ENCODE measurements at regions not wholly inside any gene's neighbourhood (a gene's known extent, or its start where the extent isn't known, plus 50 kb on each side); places are given as distances from the start of the nearest gene placed in this dataset.

- Mint-ChIP-seq H3K27ac (peak overlapping the region; percentile 77), H3K27me3 (peaks cover 67% of the 10 kb centered on the region), H3K4me3 (peak overlapping the region; percentile 52), H3K9me3 (no peaks in the 10 kb centered on the region), H3K4me1 (ENCODE audit: low read depth) (peaks cover 34% of the 10 kb centered on the region), H3K36me3 (ENCODE audit: low read depth) (no peaks in the 10 kb centered on the region)
- DNase-seq, result peak; percentile 49
Measured at GRCh38 chrX:39816871-39817731, 280.7 kb downstream of the BCOR start.

DNA sequence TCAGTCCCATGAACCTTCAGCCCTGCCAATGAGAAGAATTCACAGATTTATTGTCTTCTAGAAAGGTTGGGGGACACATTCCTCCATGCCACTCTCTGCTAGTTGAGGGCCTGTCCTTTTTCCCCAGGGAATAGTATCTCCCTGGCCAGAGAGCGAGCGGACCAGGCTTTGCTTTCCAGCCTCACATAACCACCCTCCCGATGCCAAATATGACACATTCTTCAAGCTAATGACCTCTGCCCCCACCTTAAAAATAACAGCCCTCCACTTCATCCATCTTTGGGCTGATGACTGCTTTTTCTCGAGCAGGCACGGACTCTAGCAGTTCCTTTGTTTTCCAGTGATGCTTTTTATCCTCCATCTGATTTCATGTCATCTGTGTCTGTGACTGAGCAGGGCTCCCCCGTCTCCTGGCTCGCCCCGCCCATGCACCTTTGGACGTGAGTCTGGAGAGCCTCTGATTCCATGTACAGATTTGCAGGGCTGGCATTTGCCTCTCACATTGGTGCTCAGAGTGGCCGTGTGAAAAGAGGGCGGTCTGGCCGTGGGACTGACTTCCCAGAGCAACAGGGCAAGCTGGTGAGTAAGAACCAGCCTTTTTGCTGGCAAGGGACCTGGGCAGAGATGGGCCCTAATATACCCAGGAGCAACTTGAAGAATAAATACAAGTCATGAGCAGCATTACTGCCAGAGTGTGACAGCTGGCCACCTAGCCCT is 279.8 kb downstream of the BCOR start:
- no peak overlapping the region for H3K4me3 Mint-ChIP-seq
- no peaks in the 10 kb centered on the region for H3K36me3 Mint-ChIP-seq (ENCODE audit: low read depth)
- no peak overlapping the region for H3K27ac Mint-ChIP-seq
- peaks cover 34% of the 10 kb centered on the region for H3K4me1 Mint-ChIP-seq (ENCODE audit: low read depth)
- no peaks in the 10 kb centered on the region for H3K9me3 Mint-ChIP-seq
- peaks cover 66% of the 10 kb centered on the region for H3K27me3 Mint-ChIP-seq
- DNase-seq, result no peak

GRCh38 chrX:39818750-39819149 is 279.0 kb downstream of the BCOR start:
- H3K4me3 Mint-ChIP-seq, result no peak overlapping the region
- H3K9me3 Mint-ChIP-seq, result no peaks in the 10 kb centered on the region
- peaks cover 34% of the 10 kb centered on the region for H3K4me1 Mint-ChIP-seq (ENCODE audit: low read depth)
- H3K36me3 Mint-ChIP-seq (ENCODE audit: low read depth), result no peaks in the 10 kb centered on the region
- no peak for DNase-seq
- H3K27ac Mint-ChIP-seq, result no peak overlapping the region
- H3K27me3 Mint-ChIP-seq, result peaks cover 69% of the 10 kb centered on the region

GRCh38 chrX:39819921-39820849 is 277.6 kb downstream of the BCOR start:
- H3K27me3 Mint-ChIP-seq, result peaks cover 75% of the 10 kb centered on the region
- no peaks in the 10 kb centered on the region for H3K36me3 Mint-ChIP-seq (ENCODE audit: low read depth)
- H3K4me1 Mint-ChIP-seq (ENCODE audit: low read depth), result peaks cover 29% of the 10 kb centered on the region
- H3K9me3 Mint-ChIP-seq, result no peaks in the 10 kb centered on the region
- peak overlapping the region; percentile 35 for H3K4me3 Mint-ChIP-seq
- H3K27ac Mint-ChIP-seq, result no peak overlapping the region
- DNase-seq, result peak; percentile 50

- Mint-ChIP-seq H3K27ac (no peak overlapping the region), H3K4me3 (peak overlapping the region; percentile 37), H3K9me3 (no peaks in the 10 kb centered on the region), H3K36me3 (ENCODE audit: low read depth) (no peaks in the 10 kb centered on the region), H3K27me3 (peaks cover 81% of the 10 kb centered on the region), H3K4me1 (ENCODE audit: low read depth) (peaks cover 19% of the 10 kb centered on the region)
- peak; percentile 61 for DNase-seq
Measured at GRCh38 chrX:39820938-39821708, 276.6 kb downstream of the BCOR start.

DNA sequence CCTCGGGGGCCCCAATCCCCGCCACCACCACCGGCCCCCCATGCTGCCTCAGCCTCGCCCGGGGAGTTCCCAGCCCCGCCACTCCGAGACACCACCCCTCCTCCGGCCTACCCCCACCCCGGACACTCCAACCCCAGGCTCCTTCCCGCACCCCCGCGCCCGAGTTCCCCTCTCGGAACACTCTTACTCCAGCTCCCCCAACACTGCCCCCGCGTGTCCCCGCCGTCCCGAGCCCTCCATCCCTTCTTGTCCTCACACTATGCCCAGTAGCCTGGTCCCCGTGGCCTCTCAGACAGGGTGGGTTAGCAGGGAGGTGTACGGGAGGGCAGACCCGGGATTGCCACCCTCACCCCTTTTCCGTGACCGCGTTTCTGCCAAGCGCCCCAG is 276.1 kb downstream of the BCOR start:
- no peak for DNase-seq
- peak overlapping the region; percentile 37 for H3K4me3 Mint-ChIP-seq
- H3K4me1 Mint-ChIP-seq (ENCODE audit: low read depth), result peaks cover 13% of the 10 kb centered on the region
- no peak overlapping the region for H3K27ac Mint-ChIP-seq
- H3K9me3 Mint-ChIP-seq, result no peaks in the 10 kb centered on the region
- peaks cover 79% of the 10 kb centered on the region for H3K27me3 Mint-ChIP-seq
- no peaks in the 10 kb centered on the region for H3K36me3 Mint-ChIP-seq (ENCODE audit: low read depth)

- no peak overlapping the region for H3K27ac Mint-ChIP-seq
- no peaks in the 10 kb centered on the region for H3K9me3 Mint-ChIP-seq
- H3K4me1 Mint-ChIP-seq (ENCODE audit: low read depth), result peaks cover 8% of the 10 kb centered on the region
- no peak overlapping the region for H3K4me3 Mint-ChIP-seq
- no peaks in the 10 kb centered on the region for H3K36me3 Mint-ChIP-seq (ENCODE audit: low read depth)
- DNase-seq, result no peak
- H3K27me3 Mint-ChIP-seq, result peaks cover 75% of the 10 kb centered on the region
Measured at GRCh38 chrX:39822133-39822748, 275.5 kb downstream of the BCOR start.

DNA sequence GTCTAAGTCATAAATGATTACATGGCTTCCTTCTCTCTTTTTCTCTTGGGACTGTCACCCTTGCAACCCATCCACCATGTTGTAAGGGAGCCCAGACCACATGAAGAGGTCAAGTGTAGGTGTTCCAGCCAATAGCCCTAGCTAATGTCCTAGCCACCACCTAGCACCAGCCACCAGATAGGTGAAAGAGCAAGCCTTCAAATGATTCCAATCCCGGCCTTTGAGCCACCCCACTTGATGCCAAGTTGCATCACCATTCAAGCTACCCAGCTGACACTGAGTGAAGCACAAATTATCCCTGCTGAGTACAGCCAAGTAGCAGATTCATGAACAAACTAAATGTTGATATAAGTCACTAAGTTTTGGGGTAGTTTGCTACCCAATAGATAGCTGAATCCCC is 274.3 kb downstream of the BCOR start:
- no peaks in the 10 kb centered on the region for H3K4me1 Mint-ChIP-seq (ENCODE audit: low read depth)
- H3K27ac Mint-ChIP-seq, result no peak overlapping the region
- no peak overlapping the region for H3K4me3 Mint-ChIP-seq
- H3K27me3 Mint-ChIP-seq, result peaks cover 68% of the 10 kb centered on the region
- no peaks in the 10 kb centered on the region for H3K36me3 Mint-ChIP-seq (ENCODE audit: low read depth)
- H3K9me3 Mint-ChIP-seq, result no peaks in the 10 kb centered on the region
- no peak for DNase-seq

- Mint-ChIP-seq H3K36me3 (ENCODE audit: low read depth) (no peaks in the 10 kb centered on the region), H3K4me1 (ENCODE audit: low read depth) (no peaks in the 10 kb centered on the region), H3K27ac (no peak overlapping the region), H3K4me3 (no peak overlapping the region), H3K27me3 (peaks cover 65% of the 10 kb centered on the region), H3K9me3 (no peaks in the 10 kb centered on the region)
- no peak for DNase-seq
Measured at GRCh38 chrX:39823854-39824253, 273.9 kb downstream of the BCOR start.

DNA sequence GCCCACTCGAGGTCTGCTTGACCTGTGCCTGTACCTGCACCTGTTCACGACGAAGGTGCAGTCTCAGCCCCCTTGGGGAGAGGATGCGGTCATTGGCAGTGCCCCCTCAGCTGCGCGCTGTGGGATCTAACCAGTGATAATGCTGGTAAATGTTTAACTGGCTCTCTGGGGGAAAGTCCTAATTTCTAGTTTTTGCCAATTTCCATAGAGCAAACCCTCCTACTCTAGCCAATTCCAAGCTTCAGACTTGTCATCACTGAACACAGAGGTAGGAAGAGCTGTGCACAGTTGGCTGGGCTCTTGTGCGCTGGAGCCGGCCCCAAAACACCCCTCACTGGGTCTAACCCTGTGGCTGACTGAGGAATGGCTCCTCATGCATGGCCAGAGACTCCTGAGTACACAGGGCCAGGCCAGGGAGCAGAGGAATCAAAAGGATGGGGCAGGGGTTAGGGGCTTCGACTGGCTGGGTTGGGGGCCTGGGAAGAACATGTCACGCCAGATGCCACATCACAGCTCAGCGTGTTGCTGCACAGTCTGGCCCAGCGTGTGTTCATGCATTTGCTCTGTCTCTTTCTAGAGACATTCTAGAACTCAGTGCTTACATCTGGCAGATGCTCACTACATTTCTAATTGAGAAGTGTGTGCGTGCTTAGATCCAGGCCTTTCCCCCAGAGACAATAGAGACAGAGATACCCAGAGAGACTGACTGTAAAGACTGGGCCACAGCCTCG is 270.8 kb downstream of the BCOR start:
- H3K4me3 Mint-ChIP-seq, result no peak overlapping the region
- no peaks in the 10 kb centered on the region for H3K4me1 Mint-ChIP-seq (ENCODE audit: low read depth)
- no peaks in the 10 kb centered on the region for H3K36me3 Mint-ChIP-seq (ENCODE audit: low read depth)
- H3K27me3 Mint-ChIP-seq, result peaks cover 53% of the 10 kb centered on the region
- DNase-seq, result no peak
- no peaks in the 10 kb centered on the region for H3K9me3 Mint-ChIP-seq
- no peak overlapping the region for H3K27ac Mint-ChIP-seq

DNA sequence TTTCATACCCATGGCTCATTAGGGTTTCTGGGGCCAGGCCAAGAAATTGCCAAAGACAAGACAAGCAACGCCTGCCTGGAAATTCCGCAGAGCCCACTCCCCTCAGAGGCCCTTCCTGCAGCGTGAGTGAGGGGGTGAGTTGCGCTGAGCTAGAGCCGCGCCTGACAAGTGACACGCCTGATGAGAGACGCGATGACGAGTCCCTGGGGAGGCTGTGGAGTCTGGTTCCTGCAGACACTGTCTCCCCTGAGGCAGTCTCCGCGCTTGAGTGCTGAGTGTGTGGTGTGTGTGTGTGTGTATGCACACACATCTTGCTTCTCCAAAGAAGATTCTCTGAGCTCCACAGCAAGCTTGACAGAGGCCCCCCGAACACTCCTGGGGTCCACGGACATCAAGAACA is 269.8 kb downstream of the BCOR start:
- Mint-ChIP-seq H3K4me1 (ENCODE audit: low read depth) (no peaks in the 10 kb centered on the region), H3K9me3 (no peaks in the 10 kb centered on the region), H3K27ac (no peak overlapping the region), H3K27me3 (peaks cover 51% of the 10 kb centered on the region), H3K4me3 (no peak overlapping the region), H3K36me3 (ENCODE audit: low read depth) (no peaks in the 10 kb centered on the region)
- DNase-seq, result no peak

- no peaks in the 10 kb centered on the region for H3K9me3 Mint-ChIP-seq
- H3K4me3 Mint-ChIP-seq, result no peak overlapping the region
- no peak overlapping the region for H3K27ac Mint-ChIP-seq
- peaks cover 48% of the 10 kb centered on the region for H3K27me3 Mint-ChIP-seq
- H3K4me1 Mint-ChIP-seq (ENCODE audit: low read depth), result no peaks in the 10 kb centered on the region
- H3K36me3 Mint-ChIP-seq (ENCODE audit: low read depth), result no peaks in the 10 kb centered on the region
- no peak for DNase-seq
Measured at GRCh38 chrX:39828971-39829370, 268.8 kb downstream of the BCOR start.

GRCh38 chrX:39829965-39830364 is 267.8 kb downstream of the BCOR start:
- no peak overlapping the region for H3K4me3 Mint-ChIP-seq
- DNase-seq, result no peak
- H3K27ac Mint-ChIP-seq, result no peak overlapping the region
- no peaks in the 10 kb centered on the region for H3K36me3 Mint-ChIP-seq (ENCODE audit: low read depth)
- H3K4me1 Mint-ChIP-seq (ENCODE audit: low read depth), result peaks cover 8% of the 10 kb centered on the region
- peaks cover 43% of the 10 kb centered on the region for H3K27me3 Mint-ChIP-seq
- H3K9me3 Mint-ChIP-seq, result no peaks in the 10 kb centered on the region
